ENCODE measurements at regions not wholly inside any gene's neighbourhood (a gene's known extent, or its start where the extent isn't known, plus 50 kb on each side); places are given as distances from the start of the nearest gene placed in this dataset.

- no peak for TF ChIP-seq CTCF (IDR thresholded peaks at IDR 0.05; ENCODE audit: control insufficient read depth, extremely low read depth, insufficient read depth)
- no peak overlapping the region for H3K4me3 ChIP-seq (ENCODE audit: low read depth, low read length)
- DNase-seq (ENCODE audit: low read depth), result no peak
Measured at GRCh38 chr14:82070753-82071152, 537.1 kb upstream of the SEL1L start.

- TF ChIP-seq CTCF (IDR thresholded peaks at IDR 0.05; ENCODE audit: control insufficient read depth, extremely low read depth, insufficient read depth), result no peak
- DNase-seq (ENCODE audit: low read depth), result no peak
Measured at GRCh38 chr14:82073547-82073946, 539.9 kb upstream of the SEL1L start.

GRCh38 chr14:82075566-82075965 is 541.9 kb upstream of the SEL1L start:
- peak; percentile 14 for DNase-seq (ENCODE audit: low read depth)
- H3K4me3 ChIP-seq (ENCODE audit: low read depth, low read length), result no peak overlapping the region
- TF ChIP-seq CTCF (IDR thresholded peaks at IDR 0.05; ENCODE audit: control insufficient read depth, extremely low read depth, insufficient read depth), result no peak

More at GRCh38 chr14:82073547-82073946, 539.9 kb upstream of the SEL1L start:
- no peak overlapping the region for H3K4me3 ChIP-seq (ENCODE audit: low read depth, low read length)

- DNase-seq (ENCODE audit: low read depth), result no peak
- no peak overlapping the region for H3K4me3 ChIP-seq (ENCODE audit: low read depth, low read length)
- TF ChIP-seq CTCF (IDR thresholded peaks at IDR 0.05; ENCODE audit: control insufficient read depth, extremely low read depth, insufficient read depth), result no peak
Measured at GRCh38 chr14:82079553-82079952, 545.9 kb upstream of the SEL1L start.

GRCh38 chr14:82080370-82080769 is 546.7 kb upstream of the SEL1L start:
- no peak for DNase-seq (ENCODE audit: low read depth)

GRCh38 chr14:82084813-82085212 is 551.2 kb upstream of the SEL1L start:
- no peak for TF ChIP-seq CTCF (IDR thresholded peaks at IDR 0.05; ENCODE audit: control insufficient read depth, extremely low read depth, insufficient read depth)
- no peak overlapping the region for H3K4me3 ChIP-seq (ENCODE audit: low read depth, low read length)
- no peak for DNase-seq (ENCODE audit: low read depth)

More at GRCh38 chr14:82080370-82080769, 546.7 kb upstream of the SEL1L start:
- H3K4me3 ChIP-seq (ENCODE audit: low read depth, low read length), result no peak overlapping the region
- no peak for TF ChIP-seq CTCF (IDR thresholded peaks at IDR 0.05; ENCODE audit: control insufficient read depth, extremely low read depth, insufficient read depth)

GRCh38 chr14:82091097-82091496 is 557.4 kb upstream of the SEL1L start:
- no peak for DNase-seq (ENCODE audit: low read depth)
- no peak for TF ChIP-seq CTCF (IDR thresholded peaks at IDR 0.05; ENCODE audit: control insufficient read depth, extremely low read depth, insufficient read depth)
- H3K4me3 ChIP-seq (ENCODE audit: low read depth, low read length), result no peak overlapping the region

All from LNCaP clone FGC (cell line).